ENCODE measurements at regions not wholly inside any gene's neighbourhood (a gene's known extent, or its start where the extent isn't known, plus 50 kb on each side); places are given as distances from the start of the nearest gene placed in this dataset.

DNA sequence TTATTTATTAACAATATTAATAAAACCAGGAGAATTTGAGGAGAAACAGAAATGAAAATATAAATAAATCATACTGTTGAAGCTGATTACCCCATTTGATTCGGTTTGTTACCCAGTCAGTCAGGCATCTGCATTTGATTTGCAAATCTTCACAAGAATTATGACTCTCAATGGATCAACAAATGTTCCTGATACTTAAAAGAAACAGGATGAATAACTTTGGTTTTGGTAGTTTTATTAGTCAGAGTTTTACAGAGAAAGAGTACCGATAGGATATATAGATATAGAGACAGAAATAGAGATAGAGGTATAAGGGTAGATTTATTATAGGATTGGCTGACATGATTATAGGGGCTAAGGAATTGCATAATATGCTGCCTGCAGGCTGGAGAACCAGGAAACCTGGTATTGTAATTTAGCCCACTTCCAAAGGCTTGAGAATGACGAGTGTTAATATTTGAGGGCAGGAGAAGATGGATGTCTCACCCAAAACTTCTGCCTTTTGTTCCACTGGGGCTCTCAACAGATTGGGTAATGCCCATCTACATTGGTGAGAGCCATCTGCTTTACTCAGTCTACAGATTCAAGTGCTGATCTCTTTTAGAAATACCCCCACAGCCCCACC lies 241.6 kb upstream of the COL8A1 start:
- no peaks in the 10 kb centered on the region for H3K27me3 ChIP-seq (ENCODE audit: control insufficient read depth in 1 of 2, insufficient read depth in 2 of 2, low read length in 2 of 2)
- H3K9ac ChIP-seq (ENCODE audit: low read length) = no peak overlapping the region
- no peaks in the 10 kb centered on the region for H3K4me1 ChIP-seq (ENCODE audit: insufficient read depth, low read length)
- no peaks in the 10 kb centered on the region for H3K36me3 ChIP-seq (ENCODE audit: insufficient read depth, low read length)
- H3K4me3 ChIP-seq (ENCODE audit: low read depth in 1 of 2, low read length in 2 of 2) = no peak overlapping the region
- H3K27ac ChIP-seq (ENCODE audit: low read depth, low read length) = no peak overlapping the region
- H3K9me3 ChIP-seq (ENCODE audit: low read length) = no peaks in the 10 kb centered on the region

DNA sequence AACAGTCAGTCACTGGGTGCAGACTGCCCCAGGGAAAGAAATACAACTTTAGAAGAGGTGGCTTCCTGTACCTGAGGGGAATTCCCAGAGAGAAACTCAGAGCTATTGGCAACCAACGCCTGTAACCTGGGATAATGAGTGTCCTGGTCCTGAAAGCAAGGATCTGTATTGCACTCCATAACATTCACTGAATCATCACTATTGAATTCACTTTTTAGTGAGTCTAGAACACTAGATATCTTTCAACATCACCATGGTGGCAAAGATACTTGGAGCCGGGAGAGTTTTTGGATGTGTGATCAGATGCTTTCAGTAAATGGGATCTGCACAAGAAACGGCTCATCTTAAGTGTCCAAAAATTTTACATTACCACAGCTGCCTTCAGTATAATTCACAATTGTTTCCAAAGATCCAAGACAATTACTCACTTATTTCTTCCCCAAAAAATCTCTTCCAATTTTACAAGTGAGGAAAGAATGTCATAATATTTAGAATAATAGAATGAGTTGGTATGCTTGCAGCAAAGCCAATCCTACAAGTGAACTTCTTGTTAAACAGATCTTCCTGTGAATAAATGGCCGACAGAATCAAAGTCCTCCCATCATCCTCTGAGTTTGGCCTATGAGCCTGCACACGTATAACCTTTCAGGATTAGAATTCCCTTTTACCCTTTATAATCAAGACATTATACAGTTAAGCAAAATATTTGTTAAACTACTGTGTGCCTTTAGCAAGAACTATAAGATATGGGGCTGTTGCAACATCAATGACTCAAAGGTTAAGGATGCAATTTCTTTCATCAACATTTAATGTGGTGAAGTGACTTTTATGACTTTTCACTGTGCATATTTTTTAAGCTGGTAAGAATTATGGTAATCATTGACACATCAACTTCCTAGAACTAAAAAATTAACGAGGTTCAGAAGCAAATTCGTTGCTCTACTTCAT lies 243.3 kb upstream of the COL8A1 start:
- Histone ChIP-seq H3K27me3 (ENCODE audit: control insufficient read depth in 1 of 2, insufficient read depth in 2 of 2, low read length in 2 of 2) (no peaks in the 10 kb centered on the region), H3K4me3 (ENCODE audit: low read depth in 1 of 2, low read length in 2 of 2) (no peak overlapping the region), H3K27ac (ENCODE audit: low read depth, low read length) (no peak overlapping the region), H3K36me3 (ENCODE audit: insufficient read depth, low read length) (no peaks in the 10 kb centered on the region), H3K9ac (ENCODE audit: low read length) (no peak overlapping the region), H3K9me3 (ENCODE audit: low read length) (no peaks in the 10 kb centered on the region), H3K4me1 (ENCODE audit: insufficient read depth, low read length) (no peaks in the 10 kb centered on the region)

DNA sequence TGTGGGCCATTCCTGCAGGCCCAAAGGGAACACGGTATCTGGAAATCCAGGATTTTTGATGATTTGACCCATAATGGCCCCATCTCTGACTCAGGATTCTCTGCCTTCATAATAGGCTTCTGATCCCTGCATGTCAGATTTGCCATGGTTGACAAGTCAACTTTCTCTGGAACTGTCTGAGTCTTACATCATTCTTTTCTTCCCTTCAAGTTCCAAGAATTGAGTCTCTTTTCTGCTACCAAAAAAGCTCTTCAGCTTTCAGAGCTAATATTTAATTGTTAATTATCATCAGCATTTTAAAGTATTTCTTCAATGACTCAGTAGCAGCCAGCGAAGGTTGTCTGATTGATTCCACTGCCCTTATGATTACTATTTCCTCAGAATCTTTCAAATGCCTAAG lies 244.4 kb upstream of the COL8A1 start:
- H3K4me1 ChIP-seq (ENCODE audit: insufficient read depth, low read length) = no peaks in the 10 kb centered on the region
- H3K4me3 ChIP-seq (ENCODE audit: low read depth in 1 of 2, low read length in 2 of 2) = no peak overlapping the region
- H3K27ac ChIP-seq (ENCODE audit: low read depth, low read length) = no peak overlapping the region
- no peaks in the 10 kb centered on the region for H3K27me3 ChIP-seq (ENCODE audit: control insufficient read depth in 1 of 2, insufficient read depth in 2 of 2, low read length in 2 of 2)
- no peak overlapping the region for H3K9ac ChIP-seq (ENCODE audit: low read length)
- no peaks in the 10 kb centered on the region for H3K36me3 ChIP-seq (ENCODE audit: insufficient read depth, low read length)
- no peaks in the 10 kb centered on the region for H3K9me3 ChIP-seq (ENCODE audit: low read length)

DNA sequence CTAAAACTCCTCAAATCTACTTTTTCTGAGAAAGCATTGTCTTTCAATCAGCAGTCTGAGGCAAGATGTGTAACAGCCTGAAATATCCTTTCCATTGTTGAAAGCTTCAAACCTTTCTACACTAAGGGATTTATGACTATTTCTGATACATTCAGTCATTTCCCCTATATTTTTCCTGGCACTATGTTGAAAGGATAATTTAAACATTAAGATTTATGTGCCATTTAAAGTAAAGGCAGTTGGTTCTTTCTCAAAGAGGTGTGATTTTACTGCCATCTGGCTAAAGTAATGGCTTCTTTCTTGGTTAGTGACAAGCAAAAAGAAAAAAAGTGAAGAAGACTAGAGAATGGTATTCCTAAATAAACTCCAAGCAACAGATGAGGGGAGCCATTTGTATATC lies 249.6 kb upstream of the COL8A1 start:
- no peaks in the 10 kb centered on the region for H3K36me3 ChIP-seq (ENCODE audit: insufficient read depth, low read length)
- no peak overlapping the region for H3K27ac ChIP-seq (ENCODE audit: low read depth, low read length)
- H3K9me3 ChIP-seq (ENCODE audit: low read length) = no peaks in the 10 kb centered on the region

DNA sequence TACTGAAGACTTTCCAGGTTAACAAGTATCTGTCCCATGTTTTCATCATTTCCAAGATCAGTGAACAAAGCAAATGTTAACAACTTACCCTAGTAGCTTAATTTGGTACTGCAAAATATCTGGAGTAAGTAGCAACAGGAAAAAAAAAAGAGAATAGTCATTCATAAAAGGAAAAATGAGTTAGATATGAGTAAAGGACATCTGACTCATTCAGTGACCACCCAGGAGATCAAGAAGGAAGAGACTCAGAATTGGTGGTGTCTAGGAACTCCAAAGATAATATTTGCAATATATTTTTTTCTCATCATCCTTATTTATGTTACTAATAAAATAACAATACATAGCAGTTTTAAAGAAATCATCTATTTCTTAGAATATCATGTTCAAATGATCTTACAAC lies 253.8 kb upstream of the COL8A1 start:
- H3K27me3 ChIP-seq (ENCODE audit: control insufficient read depth in 1 of 2, insufficient read depth in 2 of 2, low read length in 2 of 2) = no peaks in the 10 kb centered on the region
- no peak overlapping the region for H3K9ac ChIP-seq (ENCODE audit: low read length)
- no peaks in the 10 kb centered on the region for H3K9me3 ChIP-seq (ENCODE audit: low read length)
- no peaks in the 10 kb centered on the region for H3K4me1 ChIP-seq (ENCODE audit: insufficient read depth, low read length)
- no peak overlapping the region for H3K4me3 ChIP-seq (ENCODE audit: low read depth in 1 of 2, low read length in 2 of 2)
- H3K36me3 ChIP-seq (ENCODE audit: insufficient read depth, low read length) = no peaks in the 10 kb centered on the region
- H3K27ac ChIP-seq (ENCODE audit: low read depth, low read length) = no peak overlapping the region

More for the DNA sequence above, 249.6 kb upstream of the COL8A1 start:
- H3K4me1 ChIP-seq (ENCODE audit: insufficient read depth, low read length) = no peaks in the 10 kb centered on the region
- no peaks in the 10 kb centered on the region for H3K27me3 ChIP-seq (ENCODE audit: control insufficient read depth in 1 of 2, insufficient read depth in 2 of 2, low read length in 2 of 2)
- H3K4me3 ChIP-seq (ENCODE audit: low read depth in 1 of 2, low read length in 2 of 2) = no peak overlapping the region
- no peak overlapping the region for H3K9ac ChIP-seq (ENCODE audit: low read length)

DNA sequence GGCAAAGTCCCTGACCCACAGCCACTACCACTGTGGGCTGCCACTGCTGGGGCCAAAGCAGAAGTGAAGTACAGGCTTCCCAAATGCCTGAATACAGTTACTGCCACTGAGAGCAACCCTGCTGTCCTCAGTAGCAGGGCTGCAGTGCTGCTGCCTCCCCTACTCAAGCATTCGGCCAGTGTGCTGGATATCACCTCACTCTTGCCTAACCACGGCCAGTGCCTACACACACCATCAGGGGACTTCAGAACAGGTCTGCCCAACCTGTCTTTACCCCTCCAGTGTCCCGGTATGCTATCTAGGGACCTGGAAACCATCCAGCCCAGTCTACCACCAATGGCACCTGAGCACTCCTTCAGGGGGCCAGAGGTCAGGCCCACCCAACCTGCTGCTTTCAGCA lies 261.5 kb upstream of the COL8A1 start:
- Histone ChIP-seq H3K9ac (ENCODE audit: low read length) (no peak overlapping the region), H3K9me3 (ENCODE audit: low read length) (no peaks in the 10 kb centered on the region), H3K27ac (ENCODE audit: low read depth, low read length) (no peak overlapping the region)

DNA sequence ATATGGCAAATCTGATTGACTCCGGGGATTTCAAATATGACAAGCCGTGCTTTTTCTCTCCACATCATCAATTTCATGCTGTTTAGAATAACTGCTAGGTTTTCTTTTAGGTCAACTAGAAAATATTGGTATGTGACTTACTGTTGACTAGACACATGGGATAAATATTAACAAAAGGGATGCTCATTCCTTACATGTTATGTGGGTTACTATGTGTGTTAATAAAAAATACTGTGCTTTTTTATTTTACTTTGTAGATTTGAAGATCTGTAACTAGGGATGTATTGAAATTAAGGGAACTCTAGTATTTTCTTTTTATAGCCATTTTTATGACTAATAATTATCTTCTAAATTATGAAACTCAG lies 264.6 kb upstream of the COL8A1 start:
- no peak overlapping the region for H3K4me3 ChIP-seq (ENCODE audit: low read depth in 1 of 2, low read length in 2 of 2)
- H3K4me1 ChIP-seq (ENCODE audit: insufficient read depth, low read length) = no peaks in the 10 kb centered on the region
- H3K9ac ChIP-seq (ENCODE audit: low read length) = no peak overlapping the region
- H3K27me3 ChIP-seq (ENCODE audit: control insufficient read depth in 1 of 2, insufficient read depth in 2 of 2, low read length in 2 of 2) = no peaks in the 10 kb centered on the region
- H3K9me3 ChIP-seq (ENCODE audit: low read length) = no peaks in the 10 kb centered on the region
- no peak overlapping the region for H3K27ac ChIP-seq (ENCODE audit: low read depth, low read length)
- no peaks in the 10 kb centered on the region for H3K36me3 ChIP-seq (ENCODE audit: insufficient read depth, low read length)

More for the DNA sequence above, 261.5 kb upstream of the COL8A1 start:
- Histone ChIP-seq H3K4me1 (ENCODE audit: insufficient read depth, low read length) (no peaks in the 10 kb centered on the region), H3K4me3 (ENCODE audit: low read depth in 1 of 2, low read length in 2 of 2) (no peak overlapping the region), H3K27me3 (ENCODE audit: control insufficient read depth in 1 of 2, insufficient read depth in 2 of 2, low read length in 2 of 2) (no peaks in the 10 kb centered on the region), H3K36me3 (ENCODE audit: insufficient read depth, low read length) (no peaks in the 10 kb centered on the region)

DNA sequence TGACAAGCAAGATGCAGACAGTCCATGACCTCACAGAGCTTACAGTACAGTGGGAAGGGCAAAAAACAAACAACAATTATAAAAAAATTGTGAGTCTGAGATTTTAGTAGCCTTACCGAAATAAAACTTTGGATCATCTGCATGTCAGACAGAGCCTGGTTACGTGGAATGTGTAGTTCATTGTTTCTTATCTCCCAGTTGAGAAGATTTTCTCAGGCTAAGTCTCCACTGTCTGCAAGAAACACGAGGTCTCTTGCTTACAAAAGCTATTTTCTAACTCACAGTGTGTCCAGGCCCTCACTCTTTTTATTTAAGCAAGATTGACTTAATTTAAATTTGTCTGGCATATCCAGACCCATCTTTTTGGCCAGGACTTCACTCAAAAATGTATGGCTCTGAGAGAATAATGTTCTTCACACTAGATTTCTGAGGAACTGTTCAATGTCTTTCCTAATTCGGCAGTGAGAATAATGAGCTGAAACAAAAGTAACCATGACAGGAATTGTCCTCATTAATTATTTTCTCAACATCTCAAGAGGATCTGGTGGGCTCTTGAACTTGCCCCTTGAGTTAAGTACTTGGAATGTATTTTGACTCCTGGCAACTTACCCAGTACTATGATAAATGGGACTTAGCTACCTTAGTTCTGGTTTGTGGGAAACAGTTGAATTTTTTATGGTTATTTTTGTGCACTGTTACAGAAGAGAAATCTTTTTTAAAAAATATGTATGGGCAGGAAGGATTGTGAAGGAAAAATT lies 265.1 kb upstream of the COL8A1 start:
- H3K36me3 ChIP-seq (ENCODE audit: insufficient read depth, low read length) = no peaks in the 10 kb centered on the region
- no peak overlapping the region for H3K27ac ChIP-seq (ENCODE audit: low read depth, low read length)
- H3K9me3 ChIP-seq (ENCODE audit: low read length) = no peaks in the 10 kb centered on the region
- no peak overlapping the region for H3K9ac ChIP-seq (ENCODE audit: low read length)
- H3K4me1 ChIP-seq (ENCODE audit: insufficient read depth, low read length) = no peaks in the 10 kb centered on the region
- no peak overlapping the region for H3K4me3 ChIP-seq (ENCODE audit: low read depth in 1 of 2, low read length in 2 of 2)
- no peaks in the 10 kb centered on the region for H3K27me3 ChIP-seq (ENCODE audit: control insufficient read depth in 1 of 2, insufficient read depth in 2 of 2, low read length in 2 of 2)

DNA sequence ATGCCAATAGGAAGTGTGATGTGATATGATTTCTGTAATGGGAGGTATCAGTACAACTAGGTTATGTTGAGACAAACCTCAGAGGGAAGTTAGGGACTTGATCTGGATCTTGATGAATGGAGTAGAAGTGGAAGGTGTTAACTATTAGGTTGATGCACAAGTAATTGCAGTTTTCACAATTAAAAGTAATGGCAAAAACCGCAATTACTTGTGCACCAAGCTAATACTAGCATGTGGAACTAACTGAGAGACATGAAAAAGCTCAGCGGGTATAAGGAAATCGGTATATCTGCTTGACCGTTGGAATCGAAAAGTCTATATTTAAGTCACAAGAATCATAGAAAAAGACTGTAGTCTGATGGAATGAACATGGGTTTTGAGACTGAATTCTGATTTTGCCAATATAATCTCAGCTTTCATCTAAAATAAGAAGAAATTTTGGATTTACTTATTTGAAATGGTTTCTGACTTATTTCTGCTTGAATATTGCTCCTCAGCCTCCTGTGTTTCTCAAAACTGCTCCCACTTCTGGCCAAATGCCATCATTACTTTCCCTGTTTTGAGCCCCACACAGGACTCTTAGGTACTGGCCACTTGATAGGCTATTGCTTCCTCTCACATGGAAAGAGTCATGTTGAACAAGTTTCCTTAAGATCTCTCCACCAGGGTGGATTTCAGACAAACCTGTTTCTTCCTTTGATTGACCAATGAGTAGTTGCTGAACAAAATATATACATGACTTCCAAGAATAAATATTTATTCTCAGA lies 271.5 kb upstream of the COL8A1 start:
- Histone ChIP-seq H3K4me1 (ENCODE audit: insufficient read depth, low read length) (no peaks in the 10 kb centered on the region), H3K27me3 (ENCODE audit: control insufficient read depth in 1 of 2, insufficient read depth in 2 of 2, low read length in 2 of 2) (no peaks in the 10 kb centered on the region), H3K36me3 (ENCODE audit: insufficient read depth, low read length) (no peaks in the 10 kb centered on the region), H3K27ac (ENCODE audit: low read depth, low read length) (no peak overlapping the region), H3K4me3 (ENCODE audit: low read depth in 1 of 2, low read length in 2 of 2) (no peak overlapping the region), H3K9me3 (ENCODE audit: low read length) (no peaks in the 10 kb centered on the region), H3K9ac (ENCODE audit: low read length) (no peak overlapping the region)

GRCh38 chr3:99365979-99366378 lies 272.4 kb upstream of the COL8A1 start:
- H3K9ac ChIP-seq (ENCODE audit: low read length) = no peak overlapping the region
- H3K27ac ChIP-seq (ENCODE audit: low read depth, low read length) = no peak overlapping the region
- no peaks in the 10 kb centered on the region for H3K27me3 ChIP-seq (ENCODE audit: control insufficient read depth in 1 of 2, insufficient read depth in 2 of 2, low read length in 2 of 2)
- no peaks in the 10 kb centered on the region for H3K9me3 ChIP-seq (ENCODE audit: low read length)
- H3K4me1 ChIP-seq (ENCODE audit: insufficient read depth, low read length) = no peaks in the 10 kb centered on the region
- H3K36me3 ChIP-seq (ENCODE audit: insufficient read depth, low read length) = no peaks in the 10 kb centered on the region
- H3K4me3 ChIP-seq (ENCODE audit: low read depth in 1 of 2, low read length in 2 of 2) = no peak overlapping the region

GRCh38 chr3:99365396-99365795 lies 273.0 kb upstream of the COL8A1 start:
- Histone ChIP-seq H3K27ac (ENCODE audit: low read depth, low read length) (no peak overlapping the region), H3K9me3 (ENCODE audit: low read length) (no peaks in the 10 kb centered on the region), H3K4me1 (ENCODE audit: insufficient read depth, low read length) (no peaks in the 10 kb centered on the region), H3K36me3 (ENCODE audit: insufficient read depth, low read length) (no peaks in the 10 kb centered on the region), H3K4me3 (ENCODE audit: low read depth in 1 of 2, low read length in 2 of 2) (no peak overlapping the region), H3K27me3 (ENCODE audit: control insufficient read depth in 1 of 2, insufficient read depth in 2 of 2, low read length in 2 of 2) (no peaks in the 10 kb centered on the region), H3K9ac (ENCODE audit: low read length) (no peak overlapping the region)

Measured in muscle layer of colon (tissue), 2 donors.